Endometrium (tissue), 2 donors: ENCODE measurements at regions not wholly inside any gene's neighbourhood (a gene's known extent, or its start where the extent isn't known, plus 50 kb on each side); places are given as distances from the start of the nearest gene placed in this dataset.

Source experiments
- FAIRE-seq: peaks from 2 replicates; lab custom pipeline; 2012; peaks lifted over from hg19 to GRCh38; lab: Jason Lieb, UNC
- donor health status: control.
- donor health status: control.

DNA sequence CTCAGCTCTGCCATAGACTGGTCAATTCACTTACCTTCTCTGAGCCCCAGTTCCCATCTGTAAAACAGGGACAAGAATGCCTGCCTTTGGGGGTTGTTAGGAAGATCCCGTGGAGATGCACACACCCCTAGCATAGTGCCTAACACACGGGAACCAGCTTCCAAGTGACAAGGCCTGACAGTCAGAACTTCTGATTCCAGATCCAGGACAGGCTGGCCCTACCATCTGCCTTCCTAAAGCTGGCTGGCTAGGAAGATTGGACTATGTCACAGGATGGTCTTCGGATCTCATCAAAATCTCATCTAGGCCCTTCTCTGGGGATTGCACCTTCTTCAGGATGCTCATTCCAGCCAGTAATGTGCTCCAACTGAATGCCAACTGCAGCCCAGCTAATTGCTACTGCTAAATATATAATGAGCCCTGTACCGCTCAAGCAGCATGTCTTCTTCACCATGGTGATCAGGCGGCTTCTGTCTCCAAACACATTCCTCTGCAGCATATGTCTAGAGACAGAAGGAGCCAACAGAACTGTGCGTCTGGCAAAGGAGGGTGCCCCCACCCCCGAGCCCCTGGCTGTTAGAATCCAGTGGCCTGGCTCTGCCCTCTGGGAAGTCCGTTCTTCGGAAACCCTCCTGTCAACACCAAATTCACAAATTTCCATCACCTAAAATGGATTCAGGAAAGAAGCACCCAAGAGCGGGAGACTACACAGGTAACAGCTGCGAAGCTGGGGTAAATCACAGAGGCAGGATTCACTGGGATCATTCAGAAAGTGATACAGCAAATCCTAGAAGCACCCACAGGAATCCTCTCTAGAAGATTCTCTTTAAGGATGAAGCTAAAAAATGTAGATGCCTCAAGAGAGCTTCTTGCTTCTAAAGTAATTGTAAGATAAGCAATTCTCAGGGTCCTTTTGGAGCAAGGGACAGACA is 142.1 kb upstream of the EEPD1 start:
- FAIRE-seq = no peak

DNA sequence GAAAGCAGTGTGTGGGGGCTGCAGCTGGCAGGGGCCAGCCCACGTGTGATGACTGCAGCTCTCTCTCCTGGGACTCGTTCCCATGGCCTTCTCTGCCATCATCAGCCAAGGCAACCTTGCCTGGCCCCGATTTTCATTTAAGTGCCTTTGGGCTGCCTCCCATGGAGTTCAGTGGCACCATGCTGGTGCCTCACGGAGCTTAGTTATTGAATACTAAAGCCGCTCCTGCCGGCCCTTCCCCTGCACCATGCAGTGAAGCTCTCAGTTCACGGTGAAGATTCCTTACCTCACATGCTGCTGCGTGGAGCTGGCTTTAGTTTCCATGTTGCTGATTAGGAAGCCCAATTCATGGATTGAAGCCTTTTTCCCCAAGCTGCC is 141.5 kb upstream of the EEPD1 start:
- no peak for FAIRE-seq

DNA sequence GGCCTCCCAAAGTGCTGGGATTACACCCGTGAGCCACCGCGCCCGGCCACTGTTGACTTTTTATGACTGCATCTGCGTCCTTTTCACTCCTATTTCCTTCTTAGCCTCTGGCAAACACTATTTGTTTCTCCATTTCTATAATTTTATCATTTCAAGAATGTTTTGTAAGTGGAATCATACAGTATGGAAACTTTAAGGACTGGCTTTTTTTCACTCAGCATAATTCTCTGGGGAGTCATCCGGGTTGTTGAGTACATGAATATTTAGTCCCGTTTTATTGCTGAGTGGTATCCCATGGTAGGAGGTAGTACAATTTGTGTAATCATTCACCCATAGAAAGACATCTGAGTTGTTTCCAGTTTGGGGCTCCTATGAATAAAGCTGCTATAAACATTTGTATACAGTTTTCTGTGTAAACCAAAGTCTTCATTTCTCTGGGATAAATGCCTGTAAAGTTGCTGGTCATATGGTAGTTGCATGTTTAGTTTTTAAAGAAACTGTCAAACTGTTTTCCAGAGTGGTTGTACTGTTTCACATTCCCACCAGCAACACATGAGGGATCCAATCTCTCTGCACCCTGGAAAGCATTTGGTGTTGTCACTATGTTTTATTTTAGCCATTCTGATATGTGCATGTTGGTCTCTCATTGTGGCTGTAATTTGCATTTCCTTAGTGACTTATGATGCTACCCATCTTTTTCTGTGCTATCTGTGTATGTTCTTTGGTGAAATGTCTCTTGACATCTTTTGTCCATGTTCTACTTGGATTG is 139.6 kb upstream of the EEPD1 start:
- no peak for FAIRE-seq

DNA sequence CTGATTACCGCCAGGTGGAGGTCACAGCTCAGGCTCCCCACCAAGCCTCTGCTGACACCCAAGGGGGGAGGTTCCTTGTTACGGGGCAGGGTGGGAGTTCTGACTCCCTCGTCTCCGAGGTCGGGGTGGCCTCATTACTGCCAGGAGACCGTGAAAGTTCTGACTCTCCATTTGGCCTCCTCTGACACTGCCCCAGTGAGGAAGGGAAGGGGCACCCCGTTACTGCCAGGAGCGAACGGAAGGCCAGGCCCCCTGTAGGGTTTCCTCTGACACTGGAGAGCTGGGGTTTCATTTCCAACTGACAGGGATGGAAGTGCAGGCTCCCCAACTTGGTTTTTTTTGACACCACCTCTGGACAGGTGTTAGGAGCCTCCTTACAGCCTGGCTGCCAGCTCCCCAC is 138.1 kb upstream of the EEPD1 start:
- FAIRE-seq = no peak

DNA sequence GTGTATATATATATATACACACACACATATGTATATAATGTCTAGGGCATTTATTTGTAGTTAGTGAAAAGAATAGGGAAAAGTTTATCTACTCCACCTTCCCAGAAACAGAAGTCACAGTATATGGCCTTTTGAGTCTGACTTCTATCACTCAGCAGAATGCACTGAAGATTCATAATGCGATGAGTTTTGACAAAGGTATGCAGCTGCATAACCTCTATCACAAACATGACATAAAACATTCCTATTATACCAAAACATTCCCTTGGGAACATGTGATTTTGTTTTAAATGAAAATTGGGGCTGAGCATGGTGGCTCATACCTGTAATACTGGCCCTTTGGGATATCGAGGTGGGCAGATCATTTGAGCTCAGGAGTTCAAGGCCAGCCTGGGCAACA is 137.3 kb upstream of the EEPD1 start:
- no peak for FAIRE-seq

DNA sequence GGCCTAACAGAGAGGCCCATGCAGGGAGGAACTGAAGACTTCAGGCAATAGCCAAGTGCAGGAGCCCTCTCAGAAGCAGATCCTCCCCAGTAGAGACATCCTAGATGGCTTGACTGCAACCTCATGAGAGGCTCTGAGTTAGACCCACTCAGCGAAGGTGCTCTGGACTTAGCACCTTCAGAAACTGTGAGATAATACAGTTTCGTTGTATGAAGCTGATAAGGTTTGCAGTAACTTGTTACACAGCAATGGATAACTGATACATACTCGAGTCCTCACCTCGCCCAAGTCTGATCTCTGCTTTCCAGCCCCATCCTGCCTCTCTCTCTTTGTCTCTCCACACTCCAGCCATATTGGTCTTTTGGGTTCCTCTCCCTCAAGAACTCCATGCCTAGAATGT is 136.4 kb upstream of the EEPD1 start:
- no peak for FAIRE-seq

DNA sequence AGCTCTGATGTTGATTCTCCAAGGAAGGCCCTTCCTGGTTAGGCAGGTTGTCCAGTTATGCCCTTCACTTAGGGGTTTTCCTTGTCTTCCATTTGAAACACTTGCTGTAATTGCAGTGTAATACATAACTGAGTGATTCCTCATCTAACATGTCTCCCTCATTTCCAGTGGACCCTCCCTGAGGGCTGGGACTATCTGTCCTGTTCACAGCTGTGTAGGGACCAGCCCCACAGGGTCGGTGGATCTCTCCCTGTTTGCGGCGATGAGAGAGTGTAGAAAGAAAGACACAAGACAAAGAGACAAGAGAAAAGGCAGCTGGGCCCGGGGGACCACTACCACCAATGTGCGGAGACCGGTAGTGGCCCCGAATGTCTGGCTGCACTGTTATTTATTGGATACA is 135.9 kb upstream of the EEPD1 start:
- no peak for FAIRE-seq

DNA sequence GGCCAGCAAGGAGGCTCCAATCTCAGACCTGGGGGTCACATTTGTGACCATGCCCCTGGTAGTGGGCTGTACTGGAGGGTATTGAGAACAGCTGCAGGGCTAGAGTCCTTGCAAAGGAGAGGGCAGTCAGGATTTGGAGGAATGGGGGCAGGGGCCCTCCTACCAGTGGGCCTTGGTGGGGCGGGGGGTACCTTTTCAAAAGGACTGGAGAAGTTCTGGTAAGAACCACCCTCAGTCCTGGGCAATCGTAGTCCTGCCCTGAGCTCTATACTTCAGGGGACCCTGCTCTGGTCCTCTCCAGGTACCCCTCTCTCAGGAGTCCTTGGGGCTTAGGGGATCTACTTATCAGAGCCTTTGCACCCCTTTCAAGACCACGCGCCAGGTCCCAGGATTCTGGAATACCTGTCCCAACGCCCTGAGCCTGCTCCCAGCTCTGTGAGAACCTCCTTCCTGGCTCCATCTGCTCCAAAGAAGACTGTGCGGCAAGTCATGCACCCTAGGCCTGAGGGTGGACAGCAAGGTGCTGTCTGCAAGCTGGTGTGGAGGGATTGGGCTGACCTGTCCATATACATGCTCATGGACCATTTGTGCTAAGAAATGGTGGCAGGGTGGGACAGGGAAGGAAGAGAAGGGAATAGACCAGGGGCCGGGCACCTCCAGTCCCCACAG is 134.1 kb upstream of the EEPD1 start:
- no peak for FAIRE-seq

DNA sequence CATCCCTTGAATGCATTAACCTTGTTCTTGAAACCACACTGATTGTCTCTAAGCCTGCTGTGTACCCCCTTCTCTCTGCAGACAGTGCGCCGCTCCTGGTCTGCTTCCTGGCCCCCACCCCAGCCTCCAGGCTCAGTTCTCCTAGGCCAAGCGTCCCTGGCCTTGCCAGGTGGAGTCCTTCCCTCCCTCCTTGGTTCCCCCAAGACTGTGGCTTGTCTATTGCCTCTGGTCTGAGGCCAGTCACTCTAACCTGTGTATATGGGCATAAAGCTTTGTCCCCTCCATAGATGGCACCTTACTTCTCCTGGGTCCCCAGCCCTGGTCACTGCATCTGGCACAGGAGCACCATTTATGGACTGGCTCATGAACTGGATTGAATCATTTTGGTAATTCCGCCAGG is 133.5 kb upstream of the EEPD1 start:
- no peak for FAIRE-seq

DNA sequence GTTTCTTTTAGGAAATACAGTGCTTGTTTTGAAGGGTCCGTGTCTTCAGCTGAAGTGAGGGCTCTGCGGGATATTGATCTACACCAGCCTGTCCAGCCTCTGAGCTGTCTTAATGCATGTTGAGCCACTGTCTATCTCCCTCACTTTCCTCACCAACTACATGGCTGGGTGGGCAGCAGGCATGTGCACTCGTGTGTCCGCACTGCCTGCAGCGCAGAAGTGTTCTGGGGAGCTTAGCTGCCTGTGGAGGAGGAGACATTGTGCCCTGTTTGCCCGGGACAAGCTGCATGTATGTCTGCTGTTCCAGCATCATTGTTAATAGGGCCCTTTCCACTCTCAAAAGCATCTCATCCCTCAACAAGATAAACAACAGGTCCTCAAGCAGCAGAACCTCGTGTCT is 133.1 kb upstream of the EEPD1 start:
- no peak for FAIRE-seq

DNA sequence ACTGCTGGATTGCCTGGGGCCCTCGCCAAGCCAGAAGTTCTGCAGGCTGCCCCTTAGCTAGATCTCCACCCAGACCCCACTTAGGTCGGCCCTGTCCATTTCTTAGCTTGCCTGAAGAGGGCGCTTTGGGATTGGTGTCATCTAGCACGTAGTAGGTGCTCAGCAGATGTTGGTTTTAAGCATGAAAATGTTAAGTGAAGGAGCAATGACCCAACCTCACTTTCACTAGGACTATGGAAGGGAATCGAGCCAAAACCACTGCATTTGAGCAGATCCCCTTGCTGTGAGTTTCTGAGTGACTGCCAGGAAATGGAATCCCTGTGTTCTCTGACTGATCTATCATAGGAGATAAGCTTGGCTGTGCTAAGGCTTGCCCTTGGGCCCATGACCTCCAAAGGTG is 131.7 kb upstream of the EEPD1 start:
- no peak for FAIRE-seq

DNA sequence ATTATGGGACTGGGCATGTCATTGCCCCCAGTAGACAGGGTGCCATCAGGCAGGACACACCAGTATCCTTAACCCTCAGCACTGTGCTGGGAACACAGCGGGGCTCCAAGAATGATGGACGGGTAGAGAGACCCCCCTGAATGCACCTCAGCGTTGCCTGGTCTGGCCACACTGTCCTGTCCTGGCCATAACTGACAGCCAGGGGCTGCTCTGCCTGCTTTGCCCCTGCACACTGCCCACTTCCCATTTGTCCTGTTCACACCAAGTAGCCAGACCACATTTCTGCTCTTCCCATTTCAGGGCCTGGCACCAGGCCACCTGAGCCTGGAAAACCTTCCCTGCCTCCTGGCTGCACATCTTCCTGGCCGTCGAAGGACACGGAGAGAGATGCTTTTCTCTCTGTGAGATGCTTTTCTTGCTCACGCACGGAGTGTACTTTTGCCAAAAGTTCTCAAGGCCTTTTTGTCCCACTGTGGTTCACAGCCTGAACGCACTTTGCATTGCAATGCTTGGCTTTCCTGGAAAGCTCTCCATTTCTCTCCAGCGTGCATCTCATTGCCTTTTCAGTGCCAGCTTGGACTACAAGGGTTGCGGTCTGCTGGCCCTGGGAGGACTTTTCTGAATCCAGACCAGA is 131.0 kb upstream of the EEPD1 start:
- FAIRE-seq = no peak

DNA sequence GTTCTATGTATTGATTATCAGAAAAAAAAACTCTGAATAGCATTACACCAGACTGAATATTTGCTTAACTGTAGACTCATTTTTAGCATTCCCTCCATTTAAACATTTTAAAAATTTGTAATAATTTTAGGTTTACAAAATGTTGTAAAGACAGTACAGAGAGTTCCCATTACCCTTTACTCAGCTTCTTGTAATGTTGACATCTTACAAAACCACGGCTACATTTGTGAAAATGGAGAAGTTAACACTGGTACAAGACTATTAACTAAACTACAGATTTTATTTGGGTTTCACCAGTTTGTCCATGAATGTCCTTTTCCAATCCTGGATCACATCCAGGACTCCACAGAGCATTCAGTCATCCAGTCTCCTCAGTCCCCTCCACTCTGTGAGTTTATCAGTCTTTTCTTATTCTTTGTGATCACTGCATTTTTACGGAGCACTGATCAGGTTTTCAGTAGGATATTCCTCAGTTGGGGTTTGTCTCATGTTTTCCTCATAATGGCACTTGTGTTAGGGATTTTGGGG is 130.0 kb upstream of the EEPD1 start:
- no peak for FAIRE-seq

DNA sequence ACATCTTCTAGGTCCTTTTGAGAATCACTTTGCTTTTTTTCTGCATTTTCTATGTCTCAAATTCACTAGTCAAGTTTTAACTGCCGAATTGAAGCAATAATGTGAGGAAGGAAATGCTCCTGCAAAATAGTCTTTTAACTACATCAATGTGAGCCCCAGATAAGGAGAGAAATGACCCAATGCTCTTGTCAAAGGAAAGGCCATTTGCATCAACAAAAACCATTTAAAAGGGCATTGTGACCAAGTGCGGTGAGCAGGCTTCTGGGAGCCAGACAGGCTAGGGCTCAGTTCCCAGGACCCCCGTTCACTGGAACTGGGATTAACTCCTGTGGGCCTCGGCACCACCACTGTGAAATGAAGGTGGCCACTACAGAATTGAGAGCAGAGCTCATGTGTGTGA is 127.9 kb upstream of the EEPD1 start:
- no peak for FAIRE-seq

DNA sequence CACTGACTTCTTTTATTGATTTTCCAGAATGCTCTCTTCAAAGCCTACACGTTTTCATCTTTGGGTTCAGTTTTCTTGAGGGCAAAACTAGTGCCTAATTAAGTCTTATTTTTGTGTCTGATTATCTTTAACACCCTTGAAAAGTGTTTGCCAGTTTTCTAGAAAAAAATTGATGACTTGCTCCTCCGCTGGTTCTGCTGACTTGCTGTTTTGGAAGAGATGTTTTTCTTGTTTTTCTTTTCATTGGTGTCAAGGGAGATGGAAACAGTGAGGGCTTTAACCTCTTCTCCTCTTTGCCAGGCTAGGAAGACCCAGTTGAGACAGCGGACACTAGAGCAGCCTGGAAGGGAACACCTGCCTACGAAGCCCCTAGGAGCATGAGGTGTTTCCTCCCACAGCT is 123.7 kb upstream of the EEPD1 start:
- no peak for FAIRE-seq

DNA sequence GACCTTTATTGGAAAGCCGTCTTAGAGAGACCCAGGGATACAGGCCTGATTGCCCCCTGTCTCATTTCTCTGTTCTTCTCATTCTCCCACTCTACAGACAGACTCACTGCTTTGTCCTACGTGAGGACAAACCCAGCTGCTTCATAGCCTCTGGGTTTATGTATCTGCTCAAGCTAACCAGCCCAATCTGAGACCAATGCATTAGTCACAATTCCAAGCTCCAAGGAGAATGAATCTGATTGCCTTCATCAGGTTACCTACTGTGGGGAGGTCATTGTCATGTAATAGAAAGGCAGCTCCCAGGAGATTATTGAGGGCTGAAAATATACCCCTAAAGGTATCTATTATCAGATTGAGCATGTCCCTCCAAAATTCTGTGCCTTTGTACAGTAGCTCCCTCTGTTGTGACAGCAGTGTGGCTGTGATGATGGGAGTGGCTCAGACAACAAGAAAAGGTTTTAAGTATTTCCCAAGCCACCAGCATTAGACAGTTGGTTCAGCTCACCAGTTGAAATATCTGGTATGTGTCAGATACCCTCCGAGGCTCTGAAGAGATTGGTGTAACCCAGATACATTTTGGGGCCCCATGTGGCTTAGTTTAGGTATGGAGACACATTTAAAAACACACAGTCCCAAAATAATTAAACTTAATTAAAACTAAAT is 123.1 kb upstream of the EEPD1 start:
- no peak for FAIRE-seq

DNA sequence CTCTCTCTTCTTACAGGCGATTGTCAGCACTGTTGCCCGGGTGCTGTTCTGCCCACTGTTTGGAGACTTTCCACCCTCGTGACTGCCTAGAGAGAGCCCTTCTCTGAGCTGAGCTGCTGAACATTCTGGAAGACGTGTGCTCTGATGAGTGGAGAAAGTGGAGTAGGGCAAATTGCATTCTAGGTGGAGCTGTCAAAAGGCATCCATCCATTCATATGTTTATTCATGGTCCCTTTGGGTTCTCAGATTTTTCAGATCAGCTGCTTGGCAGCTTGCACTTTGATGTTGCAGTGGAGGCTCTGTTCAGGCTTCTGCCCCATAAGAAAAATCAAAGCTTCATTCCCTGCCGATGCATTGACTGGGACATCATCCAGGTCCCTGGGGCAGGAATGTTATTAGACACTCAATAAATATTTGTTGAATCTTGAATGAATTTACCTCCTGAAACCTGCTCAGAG is 120.7 kb upstream of the EEPD1 start:
- FAIRE-seq = no peak

DNA sequence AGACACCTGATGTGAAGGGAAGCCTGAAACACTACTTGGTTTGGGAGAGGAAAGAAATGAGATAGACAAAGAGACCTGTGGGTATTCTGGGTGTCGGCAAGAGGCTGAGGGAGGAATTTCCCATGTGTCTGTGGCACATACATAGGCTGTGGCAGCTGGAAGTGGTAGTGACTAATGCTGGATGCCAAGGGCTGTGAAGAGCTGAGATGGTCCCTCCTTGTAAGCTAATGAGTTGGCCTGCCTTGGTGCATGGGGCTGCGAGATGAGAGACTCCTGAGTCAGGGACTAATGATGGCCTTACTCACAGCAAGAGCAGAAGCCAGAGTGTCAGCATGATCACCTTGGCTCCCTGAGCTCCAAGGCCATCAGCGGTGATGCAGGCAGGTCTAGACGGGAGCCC is 119.0 kb upstream of the EEPD1 start:
- no peak for FAIRE-seq

DNA sequence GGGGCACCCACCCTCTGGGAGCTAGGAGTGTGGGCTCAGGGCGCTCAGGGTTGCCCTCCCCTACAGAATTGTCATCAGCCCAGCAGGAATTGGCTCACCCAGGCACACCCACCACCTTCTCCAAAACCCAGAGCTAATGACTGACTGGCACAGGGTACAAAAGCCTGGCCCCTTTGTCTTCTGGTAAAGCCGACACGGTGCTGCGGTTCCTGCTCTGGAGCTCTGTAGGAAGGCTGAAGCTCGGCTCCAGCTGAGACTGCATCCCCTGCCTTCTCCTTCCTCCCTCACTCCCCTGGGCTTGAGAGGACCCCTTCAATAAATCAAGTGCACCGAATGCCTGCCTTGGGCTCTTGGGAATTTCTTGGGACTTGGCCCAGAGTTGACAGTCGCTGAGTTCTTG is 117.9 kb upstream of the EEPD1 start:
- no peak for FAIRE-seq

DNA sequence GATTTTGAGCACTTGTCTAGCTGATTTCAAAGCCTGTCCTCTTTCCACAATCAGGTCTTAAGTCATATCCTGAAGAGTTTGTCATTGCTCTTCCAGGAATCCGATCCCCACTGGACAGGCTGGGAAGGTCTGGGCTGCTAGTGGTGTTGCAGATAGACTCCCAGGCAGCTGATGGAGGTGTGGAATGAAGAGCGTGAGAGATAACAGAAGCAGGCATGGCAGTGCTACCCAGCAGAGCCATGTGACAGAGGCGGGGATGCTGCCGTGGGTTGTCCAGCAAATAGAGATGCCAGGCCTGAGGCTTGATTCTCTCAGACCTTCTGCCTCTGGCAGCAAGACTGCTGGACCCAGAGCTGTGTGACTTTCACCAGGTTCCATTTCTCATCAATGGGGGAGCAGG is 116.5 kb upstream of the EEPD1 start:
- no peak for FAIRE-seq

DNA sequence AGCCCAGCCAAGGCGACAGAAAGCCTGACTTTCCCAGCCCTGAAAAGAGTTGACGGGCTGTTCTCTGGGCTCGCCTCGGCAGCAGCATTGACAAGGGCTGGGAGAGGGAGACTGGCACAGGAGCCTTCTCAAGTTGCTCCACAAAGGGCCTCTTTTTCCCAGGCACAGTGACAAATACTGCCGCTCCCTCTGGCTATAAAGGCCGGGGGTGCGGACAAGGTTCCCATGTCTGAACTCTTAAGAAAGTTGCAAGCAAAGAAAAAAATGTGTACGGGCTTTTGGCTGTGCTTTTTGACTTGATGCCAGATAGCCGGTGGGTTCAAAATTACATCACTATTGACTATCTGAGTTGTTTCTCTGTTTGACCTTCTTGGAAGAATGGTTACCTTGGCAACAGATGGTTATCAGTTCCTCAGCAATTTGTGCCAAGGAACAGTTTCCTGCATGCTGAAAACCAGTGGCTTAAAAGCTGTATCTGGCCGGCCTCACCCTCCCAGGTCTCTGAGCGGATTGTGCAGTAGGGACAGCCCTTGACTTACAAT is 115.9 kb upstream of the EEPD1 start:
- FAIRE-seq = peak; percentile 82
